GM23338 (cell line): ENCODE measurements at regions not wholly inside any gene's neighbourhood (a gene's known extent, or its start where the extent isn't known, plus 50 kb on each side); places are given as distances from the start of the nearest gene placed in this dataset.

ENCODE experiments used
- ATAC-seq: fragments of 200-7000 bp; cut with Tn5 transposase; 3 replicates; pipeline ENCODE4 v1.9.1; 2020
- DNase-seq: peaks from one replicate; pipeline ENCODE4 v3.0.0-alpha.2; 2015; ENCODE audit warnings: low spot score
- H2AFZ ChIP-seq: fragments of 200-600 bp; sonication (generic); 2 replicates; pipeline ENCODE4 v1.8.0; 2016; ENCODE audit warnings: antibody characterized with exemption, mild to moderate bottlenecking, moderate library complexity
- H3F3A ChIP-seq: fragments of 200-600 bp; sonication (generic); replicated peaks from 2 replicates; pipeline ENCODE4 v1.8.0; 2017; ENCODE audit warnings: antibody characterized with exemption, mixed run types, low read depth
- H3K27ac ChIP-seq: fragments of 200-600 bp; sonication (generic); 2 replicates; pipeline ENCODE4 v1.6.1; 2016; ENCODE audit warnings: low read depth
- H3K27me3 ChIP-seq: fragments of 200-600 bp; sonication (generic); 2 replicates; pipeline ENCODE4 v1.8.0; 2016; ENCODE audit warnings: mild to moderate bottlenecking, mixed run types, moderate library complexity; ENCODE audit not compliant: insufficient read depth
- H3K36me3 ChIP-seq: fragments of 200-600 bp; sonication (generic); 2 replicates; pipeline ENCODE4 v1.8.0; 2016; ENCODE audit warnings: mild to moderate bottlenecking; ENCODE audit not compliant: insufficient read depth
- H3K4me1 ChIP-seq: fragments of 200-600 bp; sonication (generic); 2 replicates; pipeline ENCODE4 v1.8.0; 2016; ENCODE audit warnings: mild to moderate bottlenecking, moderate library complexity; ENCODE audit not compliant: insufficient read depth
- H3K4me2 ChIP-seq: fragments of 200-600 bp; sonication (generic); 2 replicates; pipeline ENCODE4 v1.7.1; 2017; ENCODE audit warnings: mixed run types
- H3K4me3 ChIP-seq: fragments of 200-600 bp; sonication (generic); 2 replicates; pipeline ENCODE4 v1.6.1; 2016; ENCODE audit warnings: mixed run types
- H3K79me2 ChIP-seq: fragments of 200-600 bp; sonication (generic); replicated peaks from 2 replicates; pipeline ENCODE4 v1.8.0; 2017; ENCODE audit warnings: mild to moderate bottlenecking; ENCODE audit not compliant: insufficient read depth
- H3K9me2 ChIP-seq: fragments of 200-600 bp; sonication (generic); 2 replicates; pipeline ENCODE4 v1.8.0; 2017; ENCODE audit not compliant: insufficient read depth
- H4K20me1 ChIP-seq: fragments of 200-600 bp; sonication (generic); replicated peaks from 2 replicates; pipeline ENCODE4 v1.8.0; 2017; ENCODE audit warnings: mild to moderate bottlenecking; ENCODE audit not compliant: insufficient read depth
- H3K27ac Mint-ChIP-seq: 2 replicates; pipeline ENCODE4 v1.8.0; 2020; ENCODE audit warnings: inconsistent platforms, mild to moderate bottlenecking, moderate library complexity, mixed read lengths
- H3K27me3 Mint-ChIP-seq: 3 replicates; pipeline ENCODE4 v1.8.0; 2022; ENCODE audit warnings: low read depth, mild to moderate bottlenecking, moderate library complexity, mixed read lengths, inconsistent platforms; ENCODE audit not compliant: insufficient read depth, poor library complexity
- H3K36me3 Mint-ChIP-seq: 3 replicates; pipeline ENCODE4 v1.8.0; 2021; ENCODE audit warnings: low read depth, mild to moderate bottlenecking, inconsistent platforms, moderate library complexity, mixed read lengths
- H3K4me1 Mint-ChIP-seq: 3 replicates; pipeline ENCODE4 v1.8.0; 2020; ENCODE audit warnings: mild to moderate bottlenecking, inconsistent platforms, mixed read lengths
- H3K4me3 Mint-ChIP-seq: 3 replicates; pipeline ENCODE4 v1.8.0; 2021; ENCODE audit warnings: moderate library complexity, mild to moderate bottlenecking, inconsistent platforms, mixed read lengths
- H3K9me3 Mint-ChIP-seq: 3 replicates; pipeline ENCODE4 v1.8.0; 2020; ENCODE audit warnings: moderate library complexity, mild to moderate bottlenecking, inconsistent platforms, mixed read lengths
- CTCF ChIP-seq, 2 experiments: fragments of 200-600 bp in 1 of 2; sonication (generic) in 1 of 2; conservative IDR thresholded peaks; 2 replicates each; pipeline versions ENCODE4 v1.5.1 to v1.6.1; 2016 to 2017; ENCODE audit warnings: antibody characterized with exemption in 2 of 2, low read depth in 2 of 2, mild to moderate bottlenecking in 2 of 2, moderate library complexity in 1 of 2
- POLR2AphosphoS5 ChIP-seq: IDR thresholded peaks from 2 replicates; pipeline ENCODE4 v1.6.1; 2016; ENCODE audit warnings: antibody characterized with exemption, low read depth
- STAT1 ChIP-seq: IDR thresholded peaks from one replicate; pipeline ENCODE4 v1.6.1; 2016; ENCODE audit warnings: antibody characterized with exemption; ENCODE audit not compliant: unreplicated experiment
- ZNF114 ChIP-seq: fragments of 250-450 bp; sonication (Bioruptor Pico); IDR thresholded peaks from 2 replicates; pipeline ENCODE4 v1.5.0; 2020; ENCODE audit warnings: mild to moderate bottlenecking, moderate library complexity
- TF ChIP-seq, protein P1 (sequence below): IDR thresholded peaks from 2 replicates; pipeline ENCODE4 v1.6.1; 2016; ENCODE audit warnings: antibody characterized with exemption
- TF ChIP-seq, protein P2 (sequence below): IDR thresholded peaks from one replicate; pipeline ENCODE4 v1.6.1; 2018; ENCODE audit warnings: antibody characterized with exemption; ENCODE audit not compliant: unreplicated experiment
- TF ChIP-seq, protein P3 (sequence below): fragments of 250-450 bp; sonication (Bioruptor Pico); IDR thresholded peaks from 2 replicates; pipeline ENCODE4 v1.5.0; 2020; ENCODE audit warnings: mild to moderate bottlenecking, moderate library complexity

- TF ChIP-seq STAT1 (no peak), CTCF (conservative IDR thresholded peaks at IDR 0.05; ENCODE audit: low read depth in 2 of 2) (peak in 1 of 2 experiments; percentile 40; a peak in 3 of 4 replicates)
- Histone ChIP-seq H3K4me1 (no peaks in the 10 kb centered on the region; the same call in 1 of the 2 replicates), H3K4me2 (no peak overlapping the region), H4K20me1 (no peaks in the 10 kb centered on the region), H3F3A (no peaks in the 10 kb centered on the region), H3K27ac (no peak overlapping the region), H3K79me2 (no peaks in the 10 kb centered on the region), H3K36me3 (no peaks in the 10 kb centered on the region), H3K4me3 (no peak overlapping the region), H3K27me3 (no peaks in the 10 kb centered on the region), H2AFZ (0 out of 2 replicates have a peak overlapping the region, but pooled peaks have one; percentile 19), H3K9me2 (no peaks in the 10 kb centered on the region)
- H3K27ac Mint-ChIP-seq, result no peak overlapping the region
- no peaks in the 10 kb centered on the region for H3K9me3 Mint-ChIP-seq
- H3K27me3 Mint-ChIP-seq, result peaks cover 3% of the 10 kb centered on the region
- no peak overlapping the region for H3K4me3 Mint-ChIP-seq
- H3K4me1 Mint-ChIP-seq, result peaks cover 4% of the 10 kb centered on the region; the same call in 2 of the 3 replicates
- ATAC-seq, result peak; percentile 79
- H3K36me3 Mint-ChIP-seq, result no peaks in the 10 kb centered on the region
- no peak for DNase-seq
These were observed 225.2 kb upstream of the LEF1 start for GRCh38 chr4:108393890-108394472.

DNA sequence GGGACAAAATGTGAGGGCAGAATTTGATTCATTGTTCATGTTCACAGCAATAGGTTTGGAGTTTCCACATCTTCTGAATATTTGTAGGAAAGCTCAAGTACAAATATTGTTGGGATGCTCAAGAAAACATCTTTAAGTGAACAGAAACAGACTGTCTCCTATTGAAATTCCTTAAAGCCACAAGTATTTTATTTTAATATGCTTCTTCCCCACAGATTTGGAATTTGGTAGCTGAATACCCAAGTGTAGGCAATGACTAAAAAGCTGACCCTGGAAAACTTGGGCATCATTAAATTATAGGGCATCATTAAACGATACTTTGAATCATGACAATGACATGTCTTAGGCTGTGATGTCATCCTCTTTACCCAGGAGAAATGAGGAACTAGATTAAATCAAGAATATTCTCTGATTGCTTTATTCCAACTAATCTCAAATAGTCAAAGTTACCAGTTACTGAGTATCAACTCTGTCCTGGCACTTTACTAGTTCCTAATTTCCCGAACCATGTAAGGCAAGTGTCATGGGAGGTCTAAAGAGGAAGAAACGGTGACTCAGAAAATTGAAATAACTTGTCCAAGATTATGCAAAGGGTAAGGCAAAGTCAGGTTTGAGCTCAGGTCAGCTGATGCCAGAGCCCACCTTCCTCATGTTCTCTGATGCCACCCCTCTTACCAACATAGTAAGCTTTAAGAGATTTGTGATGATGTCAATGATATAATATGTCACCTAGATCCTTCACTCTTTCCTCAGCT lies 223.1 kb upstream of the LEF1 start:
- peaks cover 3% of the 10 kb centered on the region for H3K27me3 Mint-ChIP-seq
- H3F3A ChIP-seq, result no peaks in the 10 kb centered on the region
- no peak overlapping the region for H3K27ac Mint-ChIP-seq
- DNase-seq, result no peak
- no peak for ATAC-seq
- no peaks in the 10 kb centered on the region for H3K79me2 ChIP-seq
- H3K36me3 Mint-ChIP-seq, result no peaks in the 10 kb centered on the region
- H4K20me1 ChIP-seq, result no peaks in the 10 kb centered on the region
- no peak overlapping the region for H3K4me3 ChIP-seq
- no peak overlapping the region for H3K27ac ChIP-seq
- H3K27me3 ChIP-seq, result no peaks in the 10 kb centered on the region
- H3K4me2 ChIP-seq, result no peak overlapping the region
- no peaks in the 10 kb centered on the region; the same call in 1 of the 2 replicates for H3K4me1 ChIP-seq
- no peak overlapping the region for H2AFZ ChIP-seq
- H3K36me3 ChIP-seq, result no peaks in the 10 kb centered on the region
- H3K9me2 ChIP-seq, result no peaks in the 10 kb centered on the region
- no peak overlapping the region for H3K4me3 Mint-ChIP-seq
- no peaks in the 10 kb centered on the region for H3K9me3 Mint-ChIP-seq
- peaks cover 4% of the 10 kb centered on the region; the same call in 2 of the 3 replicates for H3K4me1 Mint-ChIP-seq
- TF ChIP-seq, protein P1, sequence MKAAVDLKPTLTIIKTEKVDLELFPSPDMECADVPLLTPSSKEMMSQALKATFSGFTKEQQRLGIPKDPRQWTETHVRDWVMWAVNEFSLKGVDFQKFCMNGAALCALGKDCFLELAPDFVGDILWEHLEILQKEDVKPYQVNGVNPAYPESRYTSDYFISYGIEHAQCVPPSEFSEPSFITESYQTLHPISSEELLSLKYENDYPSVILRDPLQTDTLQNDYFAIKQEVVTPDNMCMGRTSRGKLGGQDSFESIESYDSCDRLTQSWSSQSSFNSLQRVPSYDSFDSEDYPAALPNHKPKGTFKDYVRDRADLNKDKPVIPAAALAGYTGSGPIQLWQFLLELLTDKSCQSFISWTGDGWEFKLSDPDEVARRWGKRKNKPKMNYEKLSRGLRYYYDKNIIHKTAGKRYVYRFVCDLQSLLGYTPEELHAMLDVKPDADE, result no peak
- TF ChIP-seq POLR2AphosphoS5 (no peak), STAT1 (no peak), ZNF114 (CRISPR knock-in tag) (no peak)
- TF ChIP-seq, protein P2, sequence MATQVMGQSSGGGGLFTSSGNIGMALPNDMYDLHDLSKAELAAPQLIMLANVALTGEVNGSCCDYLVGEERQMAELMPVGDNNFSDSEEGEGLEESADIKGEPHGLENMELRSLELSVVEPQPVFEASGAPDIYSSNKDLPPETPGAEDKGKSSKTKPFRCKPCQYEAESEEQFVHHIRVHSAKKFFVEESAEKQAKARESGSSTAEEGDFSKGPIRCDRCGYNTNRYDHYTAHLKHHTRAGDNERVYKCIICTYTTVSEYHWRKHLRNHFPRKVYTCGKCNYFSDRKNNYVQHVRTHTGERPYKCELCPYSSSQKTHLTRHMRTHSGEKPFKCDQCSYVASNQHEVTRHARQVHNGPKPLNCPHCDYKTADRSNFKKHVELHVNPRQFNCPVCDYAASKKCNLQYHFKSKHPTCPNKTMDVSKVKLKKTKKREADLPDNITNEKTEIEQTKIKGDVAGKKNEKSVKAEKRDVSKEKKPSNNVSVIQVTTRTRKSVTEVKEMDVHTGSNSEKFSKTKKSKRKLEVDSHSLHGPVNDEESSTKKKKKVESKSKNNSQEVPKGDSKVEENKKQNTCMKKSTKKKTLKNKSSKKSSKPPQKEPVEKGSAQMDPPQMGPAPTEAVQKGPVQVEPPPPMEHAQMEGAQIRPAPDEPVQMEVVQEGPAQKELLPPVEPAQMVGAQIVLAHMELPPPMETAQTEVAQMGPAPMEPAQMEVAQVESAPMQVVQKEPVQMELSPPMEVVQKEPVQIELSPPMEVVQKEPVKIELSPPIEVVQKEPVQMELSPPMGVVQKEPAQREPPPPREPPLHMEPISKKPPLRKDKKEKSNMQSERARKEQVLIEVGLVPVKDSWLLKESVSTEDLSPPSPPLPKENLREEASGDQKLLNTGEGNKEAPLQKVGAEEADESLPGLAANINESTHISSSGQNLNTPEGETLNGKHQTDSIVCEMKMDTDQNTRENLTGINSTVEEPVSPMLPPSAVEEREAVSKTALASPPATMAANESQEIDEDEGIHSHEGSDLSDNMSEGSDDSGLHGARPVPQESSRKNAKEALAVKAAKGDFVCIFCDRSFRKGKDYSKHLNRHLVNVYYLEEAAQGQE, result no peak
- TF ChIP-seq, protein P3, sequence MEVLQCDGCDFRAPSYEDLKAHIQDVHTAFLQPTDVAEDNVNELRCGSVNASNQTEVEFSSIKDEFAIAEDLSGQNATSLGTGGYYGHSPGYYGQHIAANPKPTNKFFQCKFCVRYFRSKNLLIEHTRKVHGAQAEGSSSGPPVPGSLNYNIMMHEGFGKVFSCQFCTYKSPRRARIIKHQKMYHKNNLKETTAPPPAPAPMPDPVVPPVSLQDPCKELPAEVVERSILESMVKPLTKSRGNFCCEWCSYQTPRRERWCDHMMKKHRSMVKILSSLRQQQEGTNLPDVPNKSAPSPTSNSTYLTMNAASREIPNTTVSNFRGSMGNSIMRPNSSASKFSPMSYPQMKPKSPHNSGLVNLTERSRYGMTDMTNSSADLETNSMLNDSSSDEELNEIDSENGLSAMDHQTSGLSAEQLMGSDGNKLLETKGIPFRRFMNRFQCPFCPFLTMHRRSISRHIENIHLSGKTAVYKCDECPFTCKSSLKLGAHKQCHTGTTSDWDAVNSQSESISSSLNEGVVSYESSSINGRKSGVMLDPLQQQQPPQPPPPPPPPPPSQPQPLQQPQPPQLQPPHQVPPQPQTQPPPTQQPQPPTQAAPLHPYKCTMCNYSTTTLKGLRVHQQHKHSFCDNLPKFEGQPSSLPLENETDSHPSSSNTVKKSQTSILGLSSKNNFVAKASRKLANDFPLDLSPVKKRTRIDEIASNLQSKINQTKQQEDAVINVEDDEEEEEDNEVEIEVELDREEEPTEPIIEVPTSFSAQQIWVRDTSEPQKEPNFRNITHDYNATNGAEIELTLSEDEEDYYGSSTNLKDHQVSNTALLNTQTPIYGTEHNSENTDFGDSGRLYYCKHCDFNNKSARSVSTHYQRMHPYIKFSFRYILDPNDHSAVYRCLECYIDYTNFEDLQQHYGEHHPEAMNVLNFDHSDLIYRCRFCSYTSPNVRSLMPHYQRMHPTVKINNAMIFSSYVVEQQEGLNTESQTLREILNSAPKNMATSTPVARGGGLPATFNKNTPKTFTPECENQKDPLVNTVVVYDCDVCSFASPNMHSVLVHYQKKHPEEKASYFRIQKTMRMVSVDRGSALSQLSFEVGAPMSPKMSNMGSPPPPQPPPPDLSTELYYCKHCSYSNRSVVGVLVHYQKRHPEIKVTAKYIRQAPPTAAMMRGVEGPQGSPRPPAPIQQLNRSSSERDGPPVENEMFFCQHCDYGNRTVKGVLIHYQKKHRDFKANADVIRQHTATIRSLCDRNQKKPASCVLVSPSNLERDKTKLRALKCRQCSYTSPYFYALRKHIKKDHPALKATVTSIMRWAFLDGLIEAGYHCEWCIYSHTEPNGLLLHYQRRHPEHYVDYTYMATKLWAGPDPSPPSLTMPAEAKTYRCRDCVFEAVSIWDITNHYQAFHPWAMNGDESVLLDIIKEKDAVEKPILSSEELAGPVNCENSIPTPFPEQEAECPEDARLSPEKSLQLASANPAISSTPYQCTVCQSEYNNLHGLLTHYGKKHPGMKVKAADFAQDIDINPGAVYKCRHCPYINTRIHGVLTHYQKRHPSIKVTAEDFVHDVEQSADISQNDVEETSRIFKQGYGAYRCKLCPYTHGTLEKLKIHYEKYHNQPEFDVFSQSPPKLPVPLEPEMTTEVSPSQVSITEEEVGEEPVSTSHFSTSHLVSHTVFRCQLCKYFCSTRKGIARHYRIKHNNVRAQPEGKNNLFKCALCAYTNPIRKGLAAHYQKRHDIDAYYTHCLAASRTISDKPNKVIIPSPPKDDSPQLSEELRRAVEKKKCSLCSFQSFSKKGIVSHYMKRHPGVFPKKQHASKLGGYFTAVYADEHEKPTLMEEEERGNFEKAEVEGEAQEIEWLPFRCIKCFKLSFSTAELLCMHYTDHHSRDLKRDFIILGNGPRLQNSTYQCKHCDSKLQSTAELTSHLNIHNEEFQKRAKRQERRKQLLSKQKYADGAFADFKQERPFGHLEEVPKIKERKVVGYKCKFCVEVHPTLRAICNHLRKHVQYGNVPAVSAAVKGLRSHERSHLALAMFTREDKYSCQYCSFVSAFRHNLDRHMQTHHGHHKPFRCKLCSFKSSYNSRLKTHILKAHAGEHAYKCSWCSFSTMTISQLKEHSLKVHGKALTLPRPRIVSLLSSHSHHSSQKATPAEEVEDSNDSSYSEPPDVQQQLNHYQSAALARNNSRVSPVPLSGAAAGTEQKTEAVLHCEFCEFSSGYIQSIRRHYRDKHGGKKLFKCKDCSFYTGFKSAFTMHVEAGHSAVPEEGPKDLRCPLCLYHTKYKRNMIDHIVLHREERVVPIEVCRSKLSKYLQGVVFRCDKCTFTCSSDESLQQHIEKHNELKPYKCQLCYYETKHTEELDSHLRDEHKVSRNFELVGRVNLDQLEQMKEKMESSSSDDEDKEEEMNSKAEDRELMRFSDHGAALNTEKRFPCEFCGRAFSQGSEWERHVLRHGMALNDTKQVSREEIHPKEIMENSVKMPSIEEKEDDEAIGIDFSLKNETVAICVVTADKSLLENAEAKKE (CRISPR knock-in tag), result no peak
